C4-2B (cell line): ENCODE measurements at regions not wholly inside any gene's neighbourhood (a gene's known extent, or its start where the extent isn't known, plus 50 kb on each side); places are given as distances from the start of the nearest gene placed in this dataset.

Source experiments
- ZFX ChIP-seq: fragments of 450-650 bp; IDR thresholded peaks from 2 replicates; pipeline ENCODE4 v1.6.1; 2017
- TF ChIP-seq, protein P1 (sequence below): fragments of 450-650 bp; conservative IDR thresholded peaks from 2 replicates; pipeline ENCODE4 v1.5.1; 2017; ENCODE audit warnings: mild to moderate bottlenecking

DNA sequence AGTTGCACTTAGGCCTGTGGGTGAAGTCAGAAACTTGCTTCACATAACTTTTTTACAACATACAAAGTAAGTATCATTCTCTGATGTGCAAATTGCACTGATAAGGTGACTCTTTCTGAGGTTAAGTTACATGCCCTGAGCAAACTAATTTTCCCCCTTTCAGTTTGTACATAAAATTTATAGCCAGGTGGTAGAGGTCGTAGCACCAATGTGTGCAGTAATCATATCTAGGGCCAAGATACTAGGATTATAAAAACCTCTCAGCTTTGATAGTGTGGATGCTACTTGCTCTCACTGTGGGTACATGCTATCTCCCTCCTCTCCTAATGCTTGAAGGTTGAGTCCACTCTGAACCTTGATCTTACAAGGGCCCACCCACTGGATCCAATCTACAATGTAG is 130.7 kb upstream of the CPNE8 start:
- TF ChIP-seq, protein P1, sequence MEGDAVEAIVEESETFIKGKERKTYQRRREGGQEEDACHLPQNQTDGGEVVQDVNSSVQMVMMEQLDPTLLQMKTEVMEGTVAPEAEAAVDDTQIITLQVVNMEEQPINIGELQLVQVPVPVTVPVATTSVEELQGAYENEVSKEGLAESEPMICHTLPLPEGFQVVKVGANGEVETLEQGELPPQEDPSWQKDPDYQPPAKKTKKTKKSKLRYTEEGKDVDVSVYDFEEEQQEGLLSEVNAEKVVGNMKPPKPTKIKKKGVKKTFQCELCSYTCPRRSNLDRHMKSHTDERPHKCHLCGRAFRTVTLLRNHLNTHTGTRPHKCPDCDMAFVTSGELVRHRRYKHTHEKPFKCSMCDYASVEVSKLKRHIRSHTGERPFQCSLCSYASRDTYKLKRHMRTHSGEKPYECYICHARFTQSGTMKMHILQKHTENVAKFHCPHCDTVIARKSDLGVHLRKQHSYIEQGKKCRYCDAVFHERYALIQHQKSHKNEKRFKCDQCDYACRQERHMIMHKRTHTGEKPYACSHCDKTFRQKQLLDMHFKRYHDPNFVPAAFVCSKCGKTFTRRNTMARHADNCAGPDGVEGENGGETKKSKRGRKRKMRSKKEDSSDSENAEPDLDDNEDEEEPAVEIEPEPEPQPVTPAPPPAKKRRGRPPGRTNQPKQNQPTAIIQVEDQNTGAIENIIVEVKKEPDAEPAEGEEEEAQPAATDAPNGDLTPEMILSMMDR: no peak
- no peak for TF ChIP-seq ZFX
